ENCODE measurements at regions not wholly inside any gene's neighbourhood (a gene's known extent, or its start where the extent isn't known, plus 50 kb on each side); places are given as distances from the start of the nearest gene placed in this dataset.

- no peaks in the 10 kb centered on the region for H3K36me3 ChIP-seq (replicated peaks; ENCODE audit: insufficient read depth, low read depth)
Measured at GRCh38 chr16:85178596-85178995, 66.3 kb upstream of the CIBAR2 start.

GRCh38 chr16:85179344-85180046, 67.2 kb upstream of the CIBAR2 start:
- peaks cover 85% of the 10 kb centered on the region for H3K79me2 ChIP-seq

More at GRCh38 chr16:85178596-85178995, 66.3 kb upstream of the CIBAR2 start:
- H3K27me3 ChIP-seq = no peaks in the 10 kb centered on the region
- H3K4me3 ChIP-seq = no peak overlapping the region
- no peak overlapping the region for H3K4me2 ChIP-seq
- no peaks in the 10 kb centered on the region for H3K9me2 ChIP-seq (replicated peaks; ENCODE audit: insufficient read depth)
- WGBS (ENCODE audit: low lambda C conversion rate, missing lambda C conversion rate) = 80% methylated on average over 6 of the region's 11 CpGs
- TF ChIP-seq EZH2 (IDR thresholded peaks at IDR 0.05; ENCODE audit: borderline replicate concordance) (no peak), CTCF (IDR thresholded peaks at IDR 0.05; ENCODE audit: poor library complexity) (no peak), EZH2phosphoT487 (IDR thresholded peaks at IDR 0.05; ENCODE audit: low read depth, severe bottlenecking, unreplicated experiment) (no peak)
- H4K20me1 ChIP-seq (ENCODE audit: insufficient read depth, poor library complexity, severe bottlenecking) = peaks cover 28% of the 10 kb centered on the region
- DNase-seq (ENCODE audit: low spot score) = no peak
- peaks cover 16% of the 10 kb centered on the region for H3K4me1 ChIP-seq (ENCODE audit: insufficient read depth)
- no peak overlapping the region for H3K27ac ChIP-seq
- no peak overlapping the region for H2AFZ ChIP-seq
- H3K9me3 ChIP-seq (ENCODE audit: low read depth) = no peaks in the 10 kb centered on the region
- H3K79me2 ChIP-seq = peaks cover 84% of the 10 kb centered on the region

GRCh38 chr16:85180047-85180826, 68.0 kb upstream of the CIBAR2 start:
- no peak for DNase-seq (ENCODE audit: low spot score)
- Histone ChIP-seq H3K27ac (no peak overlapping the region), H3K27me3 (no peaks in the 10 kb centered on the region), H2AFZ (no peak overlapping the region), H3K4me3 (no peak overlapping the region), H3K36me3 (replicated peaks; ENCODE audit: insufficient read depth, low read depth) (no peaks in the 10 kb centered on the region), H4K20me1 (ENCODE audit: insufficient read depth, poor library complexity, severe bottlenecking) (peaks cover 21% of the 10 kb centered on the region), H3K79me2 (peaks cover 85% of the 10 kb centered on the region), H3K4me2 (no peak overlapping the region), H3K9me2 (replicated peaks; ENCODE audit: insufficient read depth) (no peaks in the 10 kb centered on the region), H3K9me3 (ENCODE audit: low read depth) (no peaks in the 10 kb centered on the region), H3K4me1 (ENCODE audit: insufficient read depth) (peaks cover under 1% of the 10 kb centered on the region)
- no peak for TF ChIP-seq EZH2phosphoT487 (IDR thresholded peaks at IDR 0.05; ENCODE audit: low read depth, severe bottlenecking, unreplicated experiment)
- TF ChIP-seq CTCF (IDR thresholded peaks at IDR 0.05; ENCODE audit: poor library complexity) = no peak
- TF ChIP-seq EZH2 (IDR thresholded peaks at IDR 0.05; ENCODE audit: borderline replicate concordance) = no peak
- WGBS (ENCODE audit: low lambda C conversion rate, missing lambda C conversion rate) = 93% methylated on average over 23 of the region's 23 CpGs

More at GRCh38 chr16:85179344-85180046, 67.2 kb upstream of the CIBAR2 start:
- H3K27ac ChIP-seq = no peak overlapping the region
- no peak overlapping the region for H3K4me3 ChIP-seq
- H2AFZ ChIP-seq = no peak overlapping the region
- no peaks in the 10 kb centered on the region for H3K9me3 ChIP-seq (ENCODE audit: low read depth)
- H3K4me2 ChIP-seq = no peak overlapping the region
- no peaks in the 10 kb centered on the region for H3K27me3 ChIP-seq
- no peaks in the 10 kb centered on the region for H3K36me3 ChIP-seq (replicated peaks; ENCODE audit: insufficient read depth, low read depth)
- 82% methylated on average over 15 of the region's 15 CpGs for WGBS (ENCODE audit: low lambda C conversion rate, missing lambda C conversion rate)
- DNase-seq (ENCODE audit: low spot score) = no peak
- TF ChIP-seq CTCF (IDR thresholded peaks at IDR 0.05; ENCODE audit: poor library complexity) = no peak
- TF ChIP-seq EZH2 (IDR thresholded peaks at IDR 0.05; ENCODE audit: borderline replicate concordance) = no peak
- TF ChIP-seq EZH2phosphoT487 (IDR thresholded peaks at IDR 0.05; ENCODE audit: low read depth, severe bottlenecking, unreplicated experiment) = no peak
- H4K20me1 ChIP-seq (ENCODE audit: insufficient read depth, poor library complexity, severe bottlenecking) = peaks cover 24% of the 10 kb centered on the region
- no peaks in the 10 kb centered on the region for H3K9me2 ChIP-seq (replicated peaks; ENCODE audit: insufficient read depth)
- peaks cover 7% of the 10 kb centered on the region for H3K4me1 ChIP-seq (ENCODE audit: insufficient read depth)

All from hepatocyte (in vitro differentiated cells).